Activated CD4-positive, CD25-positive, alpha-beta regulatory T cell treated with anti-CD3 and anti-CD28 coated beads, Interleukin-2, amount 50 U/mL, for 72 hours (primary cell): ENCODE measurements at regions not wholly inside any gene's neighbourhood (a gene's known extent, or its start where the extent isn't known, plus 50 kb on each side); places are given as distances from the start of the nearest gene placed in this dataset.

ENCODE experiments used
- DNase-seq: peaks from one replicate; pipeline ENCODE4 v3.0.0; 2021

- DNase-seq, result no peak
These were observed 79.1 kb downstream of the ZNF365 start for GRCh38 chr10:62453274-62453673.

DNA sequence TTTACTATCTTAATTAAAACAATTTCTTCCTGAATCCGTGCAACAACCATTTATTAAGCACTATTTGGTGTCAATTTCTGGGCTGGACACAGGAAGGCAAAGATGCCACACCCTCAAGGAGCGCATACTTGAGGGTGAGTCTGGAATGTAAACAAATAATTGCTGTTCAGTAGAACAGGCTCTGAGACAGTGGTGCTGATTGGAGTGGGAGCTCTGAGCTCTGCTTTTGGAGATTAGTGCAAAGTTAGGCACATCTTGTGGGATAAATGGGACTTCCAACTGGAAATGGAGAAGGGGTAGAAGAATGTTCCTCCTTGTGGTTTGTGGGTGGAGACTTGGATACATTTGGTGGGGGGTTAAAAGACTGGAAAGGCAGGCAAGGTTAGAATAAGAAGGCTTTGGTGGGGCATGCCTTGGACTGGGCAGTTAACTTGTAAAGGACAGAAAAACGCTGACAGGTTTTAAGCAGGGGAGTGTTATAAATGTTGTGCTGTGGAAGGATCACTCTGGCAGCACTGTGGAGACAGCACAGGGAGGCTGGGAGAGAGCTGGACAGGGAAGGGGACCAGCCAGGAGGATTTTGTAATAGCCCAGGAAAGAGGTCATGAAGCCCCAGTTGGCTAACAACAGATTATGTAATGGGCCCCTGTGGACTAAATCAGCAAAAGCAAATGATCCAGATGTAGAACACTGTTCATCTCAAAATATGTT is 80.7 kb downstream of the ZNF365 start:
- no peak for DNase-seq

GRCh38 chr10:62456611-62457101 is 82.5 kb downstream of the ZNF365 start:
- DNase-seq, result no peak

DNA sequence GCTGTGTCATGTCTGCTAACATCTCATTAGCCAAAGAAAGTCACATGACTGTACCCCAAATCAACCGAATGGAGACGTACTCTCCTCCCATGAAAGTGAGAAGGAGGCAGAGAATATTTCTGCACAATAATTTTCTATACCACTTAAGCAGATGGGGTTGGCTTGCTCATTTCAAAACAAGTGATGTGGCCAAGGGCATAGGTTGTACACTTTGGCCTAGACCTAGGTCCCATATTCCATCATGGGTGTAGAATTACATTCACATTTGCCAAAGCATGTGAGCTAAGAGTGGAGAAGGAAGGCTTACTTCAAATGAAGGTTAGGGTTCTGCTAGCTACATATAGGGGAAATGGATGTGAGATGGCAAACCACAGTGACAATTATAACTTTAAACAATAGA is 83.0 kb downstream of the ZNF365 start:
- DNase-seq, result no peak

DNA sequence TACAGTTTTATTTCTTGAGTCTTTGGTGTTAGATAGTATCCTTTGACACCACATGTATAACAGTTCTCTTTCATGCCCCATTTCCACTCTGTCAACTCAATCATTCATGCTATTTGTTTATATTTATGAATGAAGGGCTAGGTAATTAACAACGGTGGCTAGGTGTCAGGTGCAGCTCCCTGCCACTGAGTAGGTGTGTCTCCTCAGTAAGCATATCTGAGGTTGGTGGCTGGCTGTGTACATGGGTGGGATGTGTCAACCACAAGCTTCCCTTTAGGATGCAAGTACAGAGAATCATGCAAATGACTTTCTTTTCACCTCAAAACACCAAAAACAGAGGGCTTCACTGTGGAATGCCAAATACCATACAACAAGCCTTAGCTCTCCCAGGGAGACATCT is 83.4 kb downstream of the ZNF365 start:
- DNase-seq, result no peak

- no peak for DNase-seq
These were observed 84.9 kb downstream of the ZNF365 start for GRCh38 chr10:62459072-62459471.

DNA sequence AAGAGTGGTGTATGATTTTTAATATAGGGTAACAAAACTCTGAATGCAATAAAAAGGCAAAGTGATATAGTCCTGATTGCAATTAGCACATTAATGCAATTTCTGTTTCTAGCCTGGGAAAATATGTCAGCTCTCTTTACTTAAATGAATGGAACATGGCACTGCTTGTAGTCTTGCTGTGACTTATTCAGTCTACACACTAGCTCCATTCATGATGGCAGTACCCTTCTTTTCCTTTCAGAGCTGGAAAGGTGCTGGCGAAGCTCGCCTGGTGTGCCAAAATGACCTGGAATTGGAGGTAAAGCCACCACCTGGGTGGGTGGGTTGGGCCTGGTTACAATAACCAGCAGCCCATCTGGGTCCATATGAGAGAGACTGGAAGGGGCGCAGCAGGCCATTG is 85.3 kb downstream of the ZNF365 start:
- DNase-seq, result no peak

- DNase-seq, result no peak
These were observed 86.2 kb downstream of the ZNF365 start for GRCh38 chr10:62460393-62460792.

- no peak for DNase-seq
These were observed 87.0 kb downstream of the ZNF365 start for GRCh38 chr10:62461120-62461519.

DNA sequence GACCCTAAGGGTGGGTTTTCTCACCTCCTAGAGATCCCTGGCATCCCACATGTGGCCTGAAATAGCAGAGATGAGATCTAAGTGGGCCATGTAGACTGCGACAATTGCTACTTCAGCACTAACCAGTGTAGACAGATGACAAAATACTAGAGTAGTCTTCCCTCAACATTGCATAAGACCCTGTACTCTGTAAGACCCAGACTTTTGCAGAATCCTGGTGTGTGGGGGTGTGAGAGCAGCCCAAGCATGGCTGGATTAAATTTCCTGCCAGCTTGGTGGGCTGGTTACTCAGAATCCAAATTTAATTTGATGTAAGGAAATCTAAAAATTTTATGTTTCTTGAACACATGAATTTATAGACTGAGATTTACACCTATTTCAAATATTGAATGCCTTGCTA is 88.3 kb downstream of the ZNF365 start:
- DNase-seq, result no peak

DNA sequence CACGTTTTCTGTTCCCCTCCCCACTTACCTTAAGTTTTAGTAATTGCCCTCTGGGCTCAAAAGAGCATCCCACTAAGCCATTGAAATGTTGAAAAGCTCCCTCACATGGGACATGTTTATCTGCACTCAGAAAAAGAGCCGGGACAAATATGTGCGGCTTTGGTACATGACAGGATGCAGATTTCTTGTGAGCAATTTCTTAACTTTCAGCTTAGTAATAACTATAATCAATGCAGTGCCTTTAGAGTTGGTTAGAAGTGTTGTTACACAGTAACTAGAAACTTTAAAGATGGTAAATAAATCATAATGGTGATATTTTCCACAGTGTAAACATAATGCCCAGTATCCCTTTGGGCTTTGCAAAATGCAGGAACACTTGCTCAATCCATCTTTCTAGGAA is 89.2 kb downstream of the ZNF365 start:
- no peak for DNase-seq

- DNase-seq, result no peak
These were observed 90.1 kb downstream of the ZNF365 start for GRCh38 chr10:62464308-62464707.

DNA sequence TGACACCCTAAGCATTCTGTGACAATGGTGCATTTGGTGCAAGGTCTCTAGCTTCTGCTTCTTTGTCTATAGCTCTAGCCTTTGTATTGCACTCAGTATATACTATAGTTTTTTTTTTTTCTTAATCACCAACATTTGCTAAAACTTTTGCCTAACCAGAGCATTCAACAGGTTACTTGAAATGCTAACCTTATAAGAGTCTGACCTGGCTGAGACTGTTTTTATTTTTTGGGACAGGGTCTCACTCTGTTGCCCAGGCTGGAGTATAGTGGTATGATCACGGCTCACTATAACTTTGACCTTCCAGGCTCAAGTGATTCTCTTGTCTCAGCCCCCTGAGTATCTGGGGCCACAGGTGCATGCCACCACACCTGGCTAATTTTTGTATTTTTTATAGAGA is 92.4 kb downstream of the ZNF365 start:
- DNase-seq, result no peak

- no peak for DNase-seq
These were observed 93.4 kb downstream of the ZNF365 start for GRCh38 chr10:62467527-62467926.

DNA sequence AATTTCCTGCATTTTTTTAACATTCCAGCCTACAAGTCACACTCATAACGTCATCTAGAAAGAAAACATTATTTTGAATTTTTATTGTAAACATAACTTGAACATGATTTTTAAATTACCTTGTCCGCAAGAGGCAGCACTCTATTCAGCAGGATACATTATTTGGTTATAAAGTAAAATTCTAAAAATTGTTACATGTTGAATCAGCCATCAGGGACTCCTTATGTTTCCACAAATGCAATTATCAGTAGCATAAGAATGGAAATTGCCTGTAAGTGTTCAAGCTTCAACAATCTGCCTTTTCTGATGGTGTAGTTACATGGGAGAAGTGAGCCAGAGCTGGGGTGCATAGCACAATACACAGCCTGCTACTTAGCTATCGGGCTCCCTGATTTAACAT is 97.5 kb downstream of the ZNF365 start:
- no peak for DNase-seq

- no peak for DNase-seq
These were observed 99.1 kb downstream of the ZNF365 start for GRCh38 chr10:62473241-62473640.

- DNase-seq, result no peak
These were observed 101.4 kb downstream of the ZNF365 start for GRCh38 chr10:62475551-62475950.

GRCh38 chr10:62479523-62479922 is 105.4 kb downstream of the ZNF365 start:
- DNase-seq, result no peak

DNA sequence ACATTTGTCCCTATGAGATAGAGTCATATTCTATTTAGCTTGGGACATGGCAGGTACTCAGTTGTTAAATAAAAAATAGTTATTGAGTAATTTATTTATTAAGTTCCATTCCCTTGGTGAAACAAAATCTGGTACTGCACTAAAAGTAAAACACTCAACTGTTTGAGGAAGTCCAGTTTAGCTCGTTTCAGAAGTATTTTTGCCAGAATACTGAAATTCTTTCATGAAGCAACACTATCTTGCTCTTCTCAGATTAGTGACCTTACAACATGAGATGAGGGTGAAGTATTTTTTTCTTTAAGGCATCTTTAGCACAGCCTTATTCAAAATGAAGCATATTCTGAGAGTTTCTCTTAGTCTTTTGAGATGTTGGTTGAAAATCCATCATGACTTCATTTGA is 106.0 kb downstream of the ZNF365 start:
- no peak for DNase-seq

GRCh38 chr10:62482581-62482980 is 108.4 kb downstream of the ZNF365 start:
- no peak for DNase-seq

DNA sequence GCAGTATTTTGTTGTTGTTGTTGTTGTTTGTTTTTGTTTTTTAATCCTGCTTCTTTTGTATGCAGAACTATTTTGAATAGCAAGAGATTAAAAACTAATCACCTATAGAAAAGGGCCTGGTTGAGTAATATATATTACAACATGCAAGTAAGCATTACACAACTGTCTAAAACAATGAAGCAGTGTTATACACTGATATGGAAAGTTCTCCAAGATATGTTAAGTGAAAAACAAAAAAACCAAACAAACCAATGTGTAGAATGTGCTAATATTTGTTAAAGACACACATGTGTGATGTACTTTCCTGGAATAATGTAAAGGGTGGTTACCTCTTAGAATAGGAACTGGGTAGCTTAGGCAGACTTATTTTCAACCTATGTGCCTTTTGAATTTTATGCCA is 117.4 kb downstream of the ZNF365 start:
- DNase-seq, result no peak

- no peak for DNase-seq
These were observed 118.1 kb downstream of the ZNF365 start for GRCh38 chr10:62492012-62492869.

- no peak for DNase-seq
These were observed 118.7 kb downstream of the ZNF365 start for GRCh38 chr10:62492870-62493180.

DNA sequence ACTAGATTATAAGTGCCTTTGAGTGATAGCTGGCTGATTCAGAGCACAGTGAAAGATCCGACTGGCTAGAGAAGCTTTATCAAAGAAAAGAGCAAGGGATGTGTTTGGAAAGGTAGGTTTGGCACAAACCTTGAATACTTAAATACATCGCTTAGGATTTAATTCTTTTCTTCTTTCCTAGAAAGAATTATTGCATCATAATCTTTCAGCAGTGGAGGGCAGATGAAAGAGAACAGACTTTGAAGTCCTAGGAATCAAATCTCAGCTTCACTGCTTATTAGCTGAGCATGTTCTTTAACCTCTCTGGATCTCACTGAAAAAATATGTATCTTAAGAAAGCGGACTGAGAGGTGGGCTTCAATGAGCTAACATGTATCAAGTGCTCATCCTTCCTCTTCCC is 122.8 kb downstream of the ZNF365 start:
- no peak for DNase-seq

GRCh38 chr10:62498271-62498670 is 124.1 kb downstream of the ZNF365 start:
- no peak for DNase-seq
